Tibial nerve (tissue), 3 donors: ENCODE measurements at regions not wholly inside any gene's neighbourhood (a gene's known extent, or its start where the extent isn't known, plus 50 kb on each side); places are given as distances from the start of the nearest gene placed in this dataset.

Experiments used
- CTCF ChIP-seq, 5 experiments: fragments of 200-600 bp in 3 of 5; fragments of 450-650 bp in 2 of 5; sonication (generic) in 3 of 5; IDR thresholded peaks; one replicate each; pipeline ENCODE4 v1.5.1; 2016 to 2019; ENCODE audit warnings: antibody characterized with exemption in 5 of 5, mild to moderate bottlenecking in 3 of 5, moderate library complexity in 2 of 5
- POLR2A ChIP-seq, 2 donors: fragments of 450-650 bp; IDR thresholded peaks; one replicate each; pipeline ENCODE4 v1.6.1; 2017; ENCODE audit warnings: antibody characterized with exemption in 2 of 2, mild to moderate bottlenecking in 2 of 2, moderate library complexity in 2 of 2

GRCh38 chrX:69089203-69089602, 76.0 kb downstream of the PJA1 start:
- TF ChIP-seq CTCF (IDR thresholded peaks at IDR 0.05) = no peak
- no peak for TF ChIP-seq POLR2A (IDR thresholded peaks at IDR 0.05)
